ENCODE measurements at regions not wholly inside any gene's neighbourhood (a gene's known extent, or its start where the extent isn't known, plus 50 kb on each side); places are given as distances from the start of the nearest gene placed in this dataset.

DNA sequence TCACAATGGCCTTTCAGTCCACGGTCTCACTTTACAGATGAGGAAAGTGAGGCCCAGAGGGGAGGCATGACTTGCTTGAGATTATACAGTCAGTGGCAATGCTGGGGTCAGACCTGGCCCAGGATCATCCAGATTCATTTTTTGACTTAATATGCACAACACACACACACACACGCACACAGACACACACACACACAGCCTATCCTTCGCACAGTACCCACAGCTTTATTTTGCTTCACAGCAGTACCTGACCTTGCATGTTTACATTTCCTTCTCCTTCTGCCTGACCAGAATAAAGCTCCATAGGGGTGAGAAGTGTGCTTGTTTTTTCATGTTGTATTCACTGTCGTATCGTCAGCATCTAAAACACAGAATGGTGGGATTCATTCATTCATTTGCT is 79.8 kb downstream of the VEGFA start:
- DNase-seq (ENCODE audit: low spot score): no peak

DNA sequence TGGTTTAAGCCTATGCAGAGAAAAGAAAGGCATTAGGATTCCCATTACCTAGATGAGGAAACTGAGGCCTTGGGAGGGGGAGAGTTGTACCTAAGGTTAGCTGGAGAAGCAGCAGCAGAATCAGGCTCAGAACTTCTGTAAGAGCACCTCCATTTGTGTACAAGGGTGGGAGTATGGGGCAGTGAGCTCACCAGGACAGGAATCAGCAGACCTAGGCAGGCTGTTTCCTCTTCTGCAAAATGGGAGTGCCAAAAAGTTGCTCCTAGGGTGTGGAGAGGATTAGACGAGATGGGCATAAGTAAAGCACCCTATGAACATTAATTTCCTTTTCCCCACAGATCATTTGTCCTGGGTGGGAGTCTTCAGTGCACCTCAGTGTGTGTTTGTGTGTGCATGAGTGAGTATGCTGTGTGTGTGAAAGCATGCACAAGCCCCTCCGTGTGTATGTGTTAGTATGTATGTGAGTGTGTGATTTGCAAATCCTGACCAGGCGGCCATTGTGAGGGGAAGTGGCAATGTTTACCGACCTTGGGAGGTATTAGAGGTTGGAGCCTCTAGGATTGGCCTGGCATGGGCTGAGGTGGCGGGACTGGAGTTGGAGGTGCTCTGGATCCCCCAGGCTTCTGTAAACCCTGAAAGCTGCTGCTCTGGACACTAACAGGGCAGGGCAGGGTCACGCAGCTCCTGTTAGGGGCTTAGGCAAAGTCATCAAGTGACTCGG is 78.8 kb downstream of the VEGFA start:
- DNase-seq (ENCODE audit: low spot score): no peak

DNA sequence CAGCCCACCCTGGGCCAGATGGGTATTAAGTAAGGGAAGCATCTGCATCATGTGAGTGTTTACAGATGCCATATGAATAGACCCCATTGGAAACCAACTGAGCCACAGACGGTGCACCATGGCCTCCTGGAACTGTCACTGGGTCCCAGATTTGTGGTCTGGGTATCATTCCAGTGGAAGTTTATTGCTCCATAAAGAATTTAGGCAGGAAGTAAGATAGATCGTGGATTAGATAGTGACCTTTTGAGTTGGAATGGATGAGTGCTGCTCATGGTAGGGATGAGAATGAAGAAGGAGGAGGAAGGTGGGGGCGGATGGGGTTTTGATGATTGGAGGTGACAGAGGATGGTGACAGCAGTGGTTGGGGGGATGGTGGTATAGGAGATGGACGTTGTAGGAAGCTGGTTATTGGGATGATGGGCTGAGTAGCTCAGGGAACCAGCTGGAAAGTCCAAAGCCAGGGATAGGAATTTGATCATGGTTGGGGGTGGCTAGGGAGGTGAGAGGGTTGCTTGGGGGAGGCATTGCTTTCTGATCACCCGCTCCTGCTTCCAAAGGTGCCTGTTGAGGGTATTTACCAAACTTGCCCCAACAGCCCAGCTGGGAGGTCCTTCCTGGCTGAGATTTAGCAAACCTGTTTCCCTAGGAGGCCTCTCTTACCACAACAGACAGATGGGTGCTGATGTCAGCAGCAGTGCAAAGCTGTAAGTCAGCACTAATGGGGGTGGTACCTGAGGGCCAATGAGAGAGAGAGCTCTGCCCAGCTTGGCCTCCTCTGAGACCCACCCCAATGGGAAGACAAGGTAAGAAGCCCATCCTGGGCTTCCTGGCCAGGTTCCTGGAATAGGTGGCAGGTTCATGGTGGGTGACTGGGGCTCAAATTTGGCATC is 78.0 kb downstream of the VEGFA start:
- DNase-seq (ENCODE audit: low spot score): no peak

DNA sequence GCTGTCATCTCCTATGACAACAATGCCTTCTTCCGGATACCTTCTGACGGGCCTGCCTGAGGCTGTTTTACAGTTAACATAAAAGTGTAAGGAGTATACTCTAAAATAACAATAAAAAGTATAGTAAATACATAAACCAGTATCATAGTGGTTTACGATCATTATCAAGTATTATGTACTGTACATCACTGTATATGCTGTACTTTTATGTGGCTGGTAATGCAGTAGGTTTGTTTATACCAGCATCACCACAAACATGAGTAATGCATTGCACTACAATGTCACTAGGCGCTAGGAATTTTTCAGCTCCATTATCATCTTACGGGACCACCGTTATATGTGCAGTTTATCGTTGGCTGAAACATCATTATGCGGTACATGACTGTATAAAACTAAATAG is 76.5 kb downstream of the VEGFA start:
- no peak for DNase-seq (ENCODE audit: low spot score)

DNA sequence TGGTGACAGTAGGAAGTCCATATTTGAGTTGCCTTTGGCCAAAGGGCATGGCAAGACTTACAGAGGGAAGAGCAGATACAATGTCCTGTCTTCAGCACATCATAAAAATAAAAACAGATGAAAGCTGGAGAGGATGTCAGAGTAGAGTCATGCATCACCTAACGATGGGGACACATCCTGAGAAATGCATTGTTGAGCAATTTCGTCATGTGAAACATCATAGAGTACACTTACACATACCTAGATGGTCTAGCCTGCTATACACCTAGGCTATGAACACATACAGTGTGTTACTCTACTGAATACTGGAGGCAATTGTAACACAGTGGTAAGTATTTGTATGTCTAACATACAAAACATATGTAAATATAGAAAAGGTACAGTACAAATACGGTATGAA is 75.6 kb downstream of the VEGFA start:
- DNase-seq (ENCODE audit: low spot score): no peak

DNA sequence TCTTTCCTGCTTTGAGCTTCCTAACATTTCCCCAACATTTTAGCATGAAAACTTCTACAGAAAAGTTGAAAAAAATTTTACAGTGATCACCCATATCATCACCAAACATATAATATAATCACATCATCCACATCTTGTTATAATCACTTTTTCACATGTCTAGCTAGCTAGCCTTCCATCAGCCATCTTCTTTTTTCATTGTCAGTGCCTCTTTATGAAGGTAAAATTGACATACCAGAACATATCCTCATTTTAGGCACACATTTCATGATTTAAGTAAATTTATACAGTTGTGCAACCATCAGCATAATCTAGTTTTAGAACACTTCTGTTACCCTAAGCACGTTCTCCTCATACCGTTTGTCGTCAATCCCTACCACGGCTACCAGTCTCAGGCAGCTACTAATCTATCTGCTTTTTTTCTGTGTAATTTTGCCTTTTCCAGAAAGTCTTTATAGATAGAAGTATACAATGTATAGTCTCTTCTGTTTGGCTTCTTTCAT is 73.7 kb downstream of the VEGFA start:
- DNase-seq (ENCODE audit: low spot score): no peak

DNA sequence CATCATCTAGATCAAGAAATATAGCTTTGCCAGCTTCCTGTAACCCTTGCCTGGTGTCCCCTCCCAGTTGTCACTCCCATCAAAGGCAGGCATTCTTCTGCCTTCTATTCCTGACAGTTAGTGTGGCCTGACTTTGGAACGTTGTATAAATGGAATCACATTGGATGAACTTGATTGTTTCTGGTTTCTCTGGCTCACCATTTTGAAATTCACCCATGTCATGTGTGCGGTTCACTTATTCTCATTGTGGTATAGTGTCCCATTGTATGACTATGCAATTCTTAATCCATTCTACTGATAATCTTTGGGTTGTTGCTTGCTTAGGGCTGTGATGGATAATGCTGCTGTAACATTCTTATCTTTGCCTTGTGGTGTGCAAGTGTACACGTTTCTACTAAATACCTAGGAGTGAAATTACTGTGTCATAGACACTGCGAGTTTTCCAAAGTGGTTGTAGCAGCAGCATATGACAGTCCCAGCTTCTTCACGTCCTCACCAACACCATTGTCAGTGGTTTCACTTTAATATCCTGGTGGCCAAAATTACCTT is 73.2 kb downstream of the VEGFA start:
- DNase-seq (ENCODE audit: low spot score): no peak

DNA sequence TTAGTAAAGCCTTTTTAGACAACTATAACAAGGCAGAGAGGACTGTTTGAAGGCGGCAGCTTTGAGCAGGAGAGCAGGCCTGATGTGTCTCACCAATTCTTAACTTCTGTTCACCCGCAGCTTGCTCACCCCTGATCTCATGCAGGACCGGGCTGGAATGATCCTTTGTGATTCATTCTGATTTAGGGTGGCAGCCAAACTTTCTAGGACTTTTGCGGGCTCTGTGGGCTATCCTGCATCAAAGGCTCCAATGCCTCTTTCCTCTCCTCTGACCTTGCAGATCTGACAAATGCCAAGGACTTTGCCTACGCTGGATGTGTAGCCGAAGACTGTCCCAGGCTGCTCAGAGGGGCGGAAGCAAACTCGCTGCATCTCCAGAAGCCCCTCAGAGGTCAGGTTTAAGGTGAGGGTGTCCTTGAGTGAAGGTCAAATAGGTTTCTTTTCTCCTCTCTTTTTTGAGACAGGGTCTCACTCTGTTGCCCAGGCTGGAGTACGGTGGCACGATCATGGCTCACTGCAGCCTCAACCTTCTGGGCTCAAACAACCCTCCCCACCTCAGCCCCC is 72.3 kb downstream of the VEGFA start:
- DNase-seq (ENCODE audit: low spot score): no peak

DNA sequence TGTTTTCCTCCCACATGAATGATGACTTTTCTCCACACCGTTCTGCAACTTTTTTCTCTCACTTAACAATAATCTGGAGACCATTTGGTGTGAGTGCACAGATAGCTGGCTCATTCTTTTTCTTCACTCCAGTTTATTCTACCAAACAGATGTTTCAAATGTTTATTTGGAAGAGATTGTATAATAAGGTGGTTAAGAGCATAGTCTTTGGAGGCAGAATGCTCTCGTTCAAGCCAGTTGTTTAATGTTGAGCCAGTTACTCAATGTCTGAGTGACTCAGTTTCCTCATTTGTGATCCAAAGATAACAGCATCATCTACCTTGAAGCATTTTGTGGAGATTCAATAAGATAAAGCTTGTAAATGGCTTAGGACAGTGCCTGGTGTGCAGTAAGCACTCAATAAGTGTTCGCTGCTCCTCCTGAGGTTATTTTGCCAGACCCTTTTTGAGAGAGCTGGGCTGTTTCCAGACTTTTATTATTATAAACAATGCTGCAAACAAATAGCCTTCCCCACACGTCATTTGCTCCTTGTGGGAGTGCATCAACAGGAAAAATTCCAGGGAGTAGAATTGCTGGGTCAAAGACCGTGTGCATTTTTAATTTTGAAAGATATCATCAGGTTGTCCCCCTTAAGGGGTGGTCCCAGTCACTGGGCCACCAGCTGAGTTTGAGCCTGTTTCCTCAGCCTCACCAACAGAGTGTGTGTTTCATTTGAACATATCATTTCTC is 70.6 kb downstream of the VEGFA start:
- DNase-seq (ENCODE audit: low spot score): no peak

DNA sequence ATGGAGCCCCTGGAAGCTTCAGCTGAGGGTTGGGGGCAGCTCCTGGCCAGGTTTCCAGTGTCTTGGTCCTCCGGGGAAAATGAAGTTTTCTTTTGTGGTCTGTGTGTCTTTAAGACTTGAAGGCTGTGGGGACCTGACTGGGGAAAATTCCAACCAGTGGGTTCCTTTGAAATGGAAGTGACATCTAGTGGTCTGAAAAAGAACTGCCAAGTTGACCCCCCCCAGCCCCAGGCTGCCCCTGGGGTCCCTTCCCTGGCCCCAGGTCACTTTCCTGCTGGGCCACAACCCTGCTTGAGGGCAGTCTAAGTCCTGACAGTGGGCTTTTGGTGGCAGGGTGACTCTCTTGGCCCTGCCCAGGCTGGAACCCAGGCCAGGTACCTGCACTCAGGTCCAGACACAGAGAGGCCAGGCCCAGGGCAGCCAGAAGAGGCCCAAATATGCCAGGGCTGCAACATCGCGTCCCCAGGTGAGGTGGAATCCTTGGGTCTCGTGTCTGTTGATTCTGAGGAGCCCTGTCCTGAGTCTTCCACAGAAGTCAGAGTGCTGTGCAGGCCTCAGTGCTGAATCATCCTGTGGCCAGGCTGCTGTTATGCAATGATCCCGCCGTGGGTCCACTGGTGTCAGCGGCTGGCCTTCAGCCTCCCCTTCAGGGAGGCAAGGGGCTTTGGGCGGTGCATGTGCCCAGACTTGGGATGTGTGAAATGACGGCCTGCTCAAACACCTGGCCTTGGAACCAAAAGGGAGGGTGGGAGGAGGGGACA is 68.4 kb downstream of the VEGFA start:
- DNase-seq (ENCODE audit: low spot score): no peak

DNA sequence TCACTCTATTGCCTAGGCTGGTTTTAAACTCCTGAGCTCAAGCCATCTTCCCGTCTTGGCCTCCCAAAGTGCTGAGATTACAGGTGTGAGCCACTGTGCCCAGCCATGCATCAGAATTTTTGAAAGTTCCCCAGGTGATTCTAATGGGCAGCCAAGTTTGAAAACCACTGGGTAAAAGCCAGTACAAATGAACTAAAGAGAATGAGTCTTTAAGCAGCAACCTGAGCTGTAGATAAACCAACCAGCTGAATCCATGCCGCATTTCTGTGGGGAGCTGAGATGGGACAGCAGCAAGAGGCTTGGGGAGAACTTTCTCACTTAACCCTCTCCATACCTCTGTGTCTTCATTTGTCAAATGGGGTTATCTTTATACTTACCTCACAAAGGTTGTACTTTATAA is 67.5 kb downstream of the VEGFA start:
- no peak for DNase-seq (ENCODE audit: low spot score)

DNA sequence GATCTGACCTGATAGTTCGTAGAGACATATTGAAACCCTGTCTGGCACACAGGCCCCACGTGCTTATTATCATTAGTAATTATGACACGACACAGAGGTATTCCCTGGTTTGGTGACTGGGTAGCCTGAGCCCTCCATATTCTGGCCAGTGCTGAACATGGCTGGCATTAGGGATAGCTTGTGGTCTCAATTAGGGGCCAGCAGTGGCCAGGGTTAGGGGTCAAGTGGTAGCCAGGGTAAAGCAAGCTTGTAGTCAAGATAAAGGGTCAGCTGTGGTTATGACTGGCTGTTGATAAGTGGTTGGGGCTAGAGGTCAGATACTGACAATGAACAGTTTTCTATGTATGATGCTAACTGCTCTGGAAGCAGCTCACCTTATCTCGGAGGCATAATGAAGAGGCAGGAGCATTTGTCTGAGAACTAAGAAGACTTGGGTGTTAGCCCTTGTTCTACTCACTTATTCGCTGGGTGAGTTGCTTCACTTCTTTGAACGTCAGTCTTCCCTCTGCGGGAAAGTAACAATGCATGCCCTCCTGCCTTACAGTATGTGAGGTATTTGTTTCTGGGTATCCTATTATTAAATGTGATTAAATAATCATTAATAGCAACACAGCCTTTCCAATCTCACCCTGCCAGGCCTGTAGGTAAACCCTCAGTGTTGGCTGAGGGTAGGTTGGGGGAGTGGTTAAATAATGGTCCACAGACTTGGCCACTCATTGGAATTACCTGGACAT is 66.7 kb downstream of the VEGFA start:
- no peak for DNase-seq (ENCODE audit: low spot score)

All from pons (tissue), 1 donor.